AG08396 (cell line): ENCODE measurements at regions not wholly inside any gene's neighbourhood (a gene's known extent, or its start where the extent isn't known, plus 50 kb on each side); places are given as distances from the start of the nearest gene placed in this dataset.

Experiments used
- DNase-seq: peaks from one replicate; pipeline ENCODE4 v3.0.0; 2012; ENCODE audit warnings: low spot score, mixed read lengths

GRCh38 chr2:111692311-111692710 is 191.7 kb downstream of the ANAPC1 start:
- no peak for DNase-seq

- DNase-seq: peak; percentile 49
Observed at GRCh38 chr2:111694700-111695101, 189.3 kb downstream of the ANAPC1 start.

GRCh38 chr2:111695441-111696007 is 188.5 kb downstream of the ANAPC1 start:
- DNase-seq: no peak

GRCh38 chr2:111696226-111696625 is 187.8 kb downstream of the ANAPC1 start:
- DNase-seq: no peak

- DNase-seq: no peak
Observed at GRCh38 chr2:111697560-111697959, 186.4 kb downstream of the ANAPC1 start.

- DNase-seq: no peak
Observed at GRCh38 chr2:111698089-111698488, 185.9 kb downstream of the ANAPC1 start.

- peak; percentile 93 for DNase-seq
Observed at GRCh38 chr2:111698743-111699554, 185.0 kb downstream of the ANAPC1 start.

GRCh38 chr2:111701266-111701665 is 182.7 kb downstream of the ANAPC1 start:
- no peak for DNase-seq

GRCh38 chr2:111701798-111702118 is 182.2 kb downstream of the ANAPC1 start:
- DNase-seq: no peak

- peak; percentile 57 for DNase-seq
Observed at GRCh38 chr2:111702119-111702803, 181.7 kb downstream of the ANAPC1 start.

GRCh38 chr2:111702804-111703196 is 181.2 kb downstream of the ANAPC1 start:
- no peak for DNase-seq

- no peak for DNase-seq
Observed at GRCh38 chr2:111703759-111704158, 180.2 kb downstream of the ANAPC1 start.

- DNase-seq: no peak
Observed at GRCh38 chr2:111704246-111704645, 179.7 kb downstream of the ANAPC1 start.

GRCh38 chr2:111705239-111705638 is 178.8 kb downstream of the ANAPC1 start:
- DNase-seq: no peak

- DNase-seq: peak; percentile 55
Observed at GRCh38 chr2:111705711-111706336, 178.2 kb downstream of the ANAPC1 start.

- DNase-seq: no peak
Observed at GRCh38 chr2:111706481-111707001, 177.5 kb downstream of the ANAPC1 start.

- DNase-seq: no peak
Observed at GRCh38 chr2:111707700-111708099, 176.3 kb downstream of the ANAPC1 start.

- DNase-seq: no peak
Observed at GRCh38 chr2:111708476-111709180, 175.4 kb downstream of the ANAPC1 start.

- DNase-seq: no peak
Observed at GRCh38 chr2:111709321-111709720, 174.7 kb downstream of the ANAPC1 start.

- no peak for DNase-seq
Observed at GRCh38 chr2:111710085-111710484, 173.9 kb downstream of the ANAPC1 start.

GRCh38 chr2:111710613-111711012 is 173.4 kb downstream of the ANAPC1 start:
- DNase-seq: no peak

GRCh38 chr2:111711270-111711669 is 172.7 kb downstream of the ANAPC1 start:
- DNase-seq: no peak
